Ectodermal cell (in vitro differentiated cells): ENCODE measurements at regions not wholly inside any gene's neighbourhood (a gene's known extent, or its start where the extent isn't known, plus 50 kb on each side); places are given as distances from the start of the nearest gene placed in this dataset.
A peak's percentile ranks its signal among the peaks of the same experiment; 100 is the strongest.
"Not testable (repeated sequence)": the region's sequence is repeated elsewhere in the genome, so short reads cannot be mapped to it uniquely, and the experiment has no call there.

Experiments
- H3K27ac ChIP-seq: 2 replicates; pipeline ENCODE4 v1.7.0; 2013; ENCODE audit warnings: mild to moderate bottlenecking, low read depth, low read length; ENCODE audit not compliant: insufficient read depth, poor library complexity, severe bottlenecking
- H3K27me3 ChIP-seq: 2 replicates; pipeline ENCODE4 v1.7.0; 2013; ENCODE audit warnings: mild to moderate bottlenecking, low read length; ENCODE audit not compliant: insufficient read depth, control insufficient read depth, poor library complexity, severe bottlenecking
- H3K36me3 ChIP-seq: one replicate; pipeline ENCODE4 v1.7.0; 2013; ENCODE audit warnings: low read length; ENCODE audit not compliant: control insufficient read depth, insufficient read depth
- H3K4me1 ChIP-seq: one replicate; pipeline ENCODE4 v1.7.0; 2013; ENCODE audit warnings: low read length; ENCODE audit not compliant: control insufficient read depth, insufficient read depth
- H3K4me3 ChIP-seq: 2 replicates; pipeline ENCODE4 v1.7.0; 2013; ENCODE audit warnings: low read depth, low read length, control low read depth; ENCODE audit not compliant: insufficient read depth
- H3K9me3 ChIP-seq: 2 replicates; pipeline ENCODE4 v1.7.0; 2013; ENCODE audit warnings: mild to moderate bottlenecking, low read length, moderate library complexity; ENCODE audit not compliant: control insufficient read depth
- WGBS, 2 experiments: methylation state at CpG; one replicate each; pipeline ENCODE4 v1.1.7; 2013; ENCODE audit warnings: missing lambda C conversion rate in 2 of 2; 5-methylcytosine and 5-hydroxymethylcytosine counted together

- H3K9me3 ChIP-seq = no peaks in the 10 kb centered on the region
- no peaks in the 10 kb centered on the region for H3K4me1 ChIP-seq
- H3K27me3 ChIP-seq = no peaks in the 10 kb centered on the region
- 100% methylated on average over 2 to 3 of the region's 3 CpGs for WGBS, 2 experiments
- H3K36me3 ChIP-seq = no peaks in the 10 kb centered on the region
- H3K4me3 ChIP-seq = no peak overlapping the region
- H3K27ac ChIP-seq = no peak overlapping the region
Measured at GRCh38 chr5:23930985-23931384, 423.6 kb downstream of the PRDM9 start.

DNA sequence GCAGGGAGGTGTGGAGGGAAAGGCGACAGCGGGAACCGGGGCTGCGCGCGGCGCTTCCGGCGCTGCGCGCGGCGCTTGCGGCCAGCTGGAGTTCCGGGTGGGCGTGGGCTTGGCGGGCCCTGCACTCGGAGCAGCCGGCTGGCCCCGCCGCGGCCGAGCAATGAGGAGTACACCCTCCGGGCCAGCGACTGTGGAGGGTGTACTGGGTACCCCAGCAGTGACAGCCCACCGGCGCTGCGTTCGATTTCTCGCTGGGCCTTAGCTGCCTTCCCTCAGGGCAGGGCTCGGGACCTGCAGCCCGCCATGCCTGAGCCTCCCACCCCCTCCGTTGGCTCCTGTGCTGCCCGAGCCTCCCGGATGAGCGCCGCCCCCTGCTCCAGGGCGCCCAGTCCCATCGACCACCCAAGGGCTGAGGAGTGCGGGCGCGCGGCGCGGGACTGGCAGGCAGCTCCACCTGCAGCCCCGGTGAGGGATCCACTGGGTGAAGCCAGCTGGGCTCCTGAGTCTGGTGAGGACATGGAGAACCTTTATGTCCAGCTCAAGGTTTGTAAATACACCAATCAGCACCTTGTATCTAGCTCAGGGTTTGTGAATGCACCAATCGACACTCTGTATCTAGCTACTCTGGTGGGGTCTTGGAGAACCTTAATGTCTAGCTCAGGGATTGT lies 444.0 kb downstream of the PRDM9 start:
- H3K27me3 ChIP-seq, H3K4me1 ChIP-seq, H3K27ac ChIP-seq, H3K9me3 ChIP-seq, H3K36me3 ChIP-seq: not testable (repeated sequence)
- WGBS, 2 experiments = 78 to 79% methylated on average over 47 of the region's 47 CpGs
- H3K4me3 ChIP-seq = peak overlapping the region; percentile 26

GRCh38 chr5:23963449-23963848 lies 456.0 kb downstream of the PRDM9 start:
- Histone ChIP-seq H3K9me3 (no peaks in the 10 kb centered on the region), H3K4me1 (no peaks in the 10 kb centered on the region), H3K36me3 (no peaks in the 10 kb centered on the region), H3K27me3 (no peaks in the 10 kb centered on the region), H3K27ac (no peak overlapping the region), H3K4me3 (no peak overlapping the region)
- 98 to 100% methylated on average over 4 to 5 of the region's 5 CpGs for WGBS, 2 experiments

DNA sequence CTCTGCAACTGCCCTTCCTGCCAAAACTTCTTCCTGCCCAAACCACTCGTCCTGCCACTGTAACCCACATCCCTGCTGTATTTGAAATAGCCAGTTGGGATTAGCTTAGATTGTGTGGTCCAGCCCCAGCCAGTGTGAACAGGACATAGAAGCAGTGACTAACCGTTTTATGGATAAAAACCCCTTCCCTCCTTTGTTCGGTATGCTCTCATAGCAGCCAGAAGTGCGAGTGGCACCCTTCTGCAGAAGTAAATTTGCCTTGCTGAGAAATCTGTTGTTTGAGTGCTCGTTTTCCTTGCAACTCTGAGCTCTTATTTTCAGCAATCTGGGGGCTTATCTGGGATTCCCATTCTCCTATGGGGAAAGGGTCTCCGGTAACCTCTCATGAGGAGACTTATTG lies 470.0 kb downstream of the PRDM9 start:
- Histone ChIP-seq H3K27ac (no peak overlapping the region), H3K36me3 (no peaks in the 10 kb centered on the region), H3K27me3 (no peaks in the 10 kb centered on the region), H3K4me1 (no peaks in the 10 kb centered on the region), H3K4me3 (no peak overlapping the region), H3K9me3 (peaks cover 10% of the 10 kb centered on the region)
- 92 to 93% methylated on average over 6 of the region's 6 CpGs for WGBS, 2 experiments

DNA sequence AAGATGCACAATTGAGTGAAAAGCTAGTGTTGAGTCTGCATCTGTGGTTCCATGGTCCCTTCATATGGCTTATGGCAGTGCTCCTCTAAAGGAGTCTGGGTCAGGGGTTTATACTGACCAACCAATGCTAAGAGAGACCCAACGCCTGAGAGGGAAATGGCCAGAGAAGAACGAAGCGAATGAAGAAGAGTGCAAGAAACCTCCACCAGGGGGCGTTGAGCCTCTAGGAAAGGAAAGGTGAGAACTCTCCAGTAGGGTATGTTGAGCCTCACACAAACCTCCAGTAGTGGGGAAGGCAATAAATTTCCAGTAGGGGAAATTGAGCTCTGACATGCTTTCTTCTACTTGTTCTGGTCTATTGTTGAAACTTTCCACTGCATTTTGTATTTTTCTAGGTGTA lies 470.6 kb downstream of the PRDM9 start:
- H3K4me1 ChIP-seq = no peaks in the 10 kb centered on the region
- WGBS, 2 experiments = 60 to 63% methylated on average over 4 of the region's 4 CpGs
- no peaks in the 10 kb centered on the region for H3K27me3 ChIP-seq
- H3K36me3 ChIP-seq = no peaks in the 10 kb centered on the region
- no peak overlapping the region for H3K27ac ChIP-seq
- H3K9me3 ChIP-seq = peaks cover 10% of the 10 kb centered on the region
- no peak overlapping the region for H3K4me3 ChIP-seq

DNA sequence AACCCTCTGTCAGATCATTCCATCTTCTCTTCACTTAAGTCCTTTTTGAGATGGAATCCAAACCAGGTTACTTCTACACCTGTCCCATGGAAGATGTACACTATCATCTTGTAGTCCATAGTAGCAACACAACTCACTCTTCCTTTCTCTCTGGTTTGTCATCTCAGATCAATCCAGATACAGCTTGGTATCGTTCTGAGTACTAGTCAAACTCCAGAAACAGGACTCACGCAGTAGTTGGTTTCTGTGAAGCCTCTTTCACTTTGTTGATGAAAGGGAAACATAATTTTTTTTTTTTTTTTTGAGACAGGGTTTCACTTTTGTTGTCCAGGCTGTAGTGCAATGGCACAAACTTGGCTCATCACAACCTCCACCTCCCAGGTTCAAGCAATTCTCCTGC lies 484.0 kb downstream of the PRDM9 start:
- no peaks in the 10 kb centered on the region for H3K9me3 ChIP-seq
- H3K4me3 ChIP-seq = no peak overlapping the region
- 98 to 100% methylated on average over 2 of the region's 2 CpGs for WGBS, 2 experiments
- no peak overlapping the region for H3K27ac ChIP-seq
- no peaks in the 10 kb centered on the region for H3K27me3 ChIP-seq
- H3K36me3 ChIP-seq = no peaks in the 10 kb centered on the region
- no peaks in the 10 kb centered on the region for H3K4me1 ChIP-seq

DNA sequence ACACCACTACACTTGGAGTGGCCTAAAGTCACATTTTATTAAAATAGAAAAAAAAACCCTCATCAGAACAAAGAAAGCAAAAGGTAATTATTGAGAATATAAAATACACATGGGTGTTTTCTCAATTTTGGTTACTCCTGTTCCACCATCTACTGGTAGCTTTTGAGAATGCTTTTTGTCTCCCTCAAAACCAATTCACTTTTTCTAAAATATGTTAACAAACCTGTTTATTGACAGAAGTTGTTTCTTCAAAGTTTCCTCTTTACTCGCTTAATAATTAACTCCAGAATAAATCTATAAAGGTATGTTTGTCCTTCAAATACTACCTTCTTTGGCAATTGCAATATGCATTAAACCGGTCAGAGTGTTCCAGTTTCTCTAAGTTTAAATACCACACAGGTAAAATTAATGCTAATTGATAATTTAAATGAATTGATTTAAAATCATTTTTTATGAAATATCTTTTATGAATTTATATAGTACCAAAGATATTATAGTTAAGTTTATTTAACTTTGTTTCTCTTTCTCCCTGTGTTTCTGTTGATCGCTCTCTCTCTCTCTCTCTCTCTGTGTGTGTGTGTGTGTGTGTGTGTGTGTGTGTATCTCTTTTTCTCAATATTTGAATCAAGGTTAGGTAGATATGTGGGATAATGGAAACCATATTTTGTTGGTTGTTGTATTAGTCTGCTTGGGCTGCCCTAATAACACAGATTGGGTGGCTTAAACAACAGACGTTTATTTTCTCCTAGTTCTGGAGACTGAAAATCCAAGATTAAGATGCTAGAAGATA lies 487.4 kb downstream of the PRDM9 start:
- Histone ChIP-seq H3K4me1 (no peaks in the 10 kb centered on the region), H3K4me3 (no peak overlapping the region), H3K9me3 (no peaks in the 10 kb centered on the region), H3K36me3 (no peaks in the 10 kb centered on the region), H3K27ac (no peak overlapping the region), H3K27me3 (no peaks in the 10 kb centered on the region)
- WGBS, 2 experiments = 89 to 98% methylated on average over 2 of the region's 4 CpGs

DNA sequence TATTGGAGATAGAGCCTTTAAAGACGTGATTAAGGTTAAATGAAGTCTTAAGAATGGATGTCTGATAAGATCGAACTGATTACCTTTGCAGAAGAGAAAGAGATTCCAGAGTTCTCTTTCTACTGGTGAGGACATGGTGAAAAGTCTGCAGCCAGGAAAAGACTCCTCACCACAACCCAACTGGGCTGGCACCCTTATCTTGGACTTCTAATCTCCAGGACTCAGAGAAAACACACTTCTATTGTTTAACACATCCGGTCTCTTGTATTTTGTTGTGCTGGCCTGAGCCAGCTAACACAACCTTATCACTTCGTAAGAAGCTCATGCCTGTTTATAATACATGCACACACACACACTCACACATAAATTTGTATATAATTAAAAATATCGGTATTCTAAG lies 489.1 kb downstream of the PRDM9 start:
- Histone ChIP-seq H3K9me3 (no peaks in the 10 kb centered on the region), H3K36me3 (no peaks in the 10 kb centered on the region), H3K4me3 (no peak overlapping the region), H3K27ac (no peak overlapping the region), H3K27me3 (no peaks in the 10 kb centered on the region), H3K4me1 (no peaks in the 10 kb centered on the region)
- 77 to 82% methylated on average over 4 of the region's 5 CpGs for WGBS, 2 experiments

- Histone ChIP-seq H3K9me3 (no peaks in the 10 kb centered on the region), H3K4me1 (no peaks in the 10 kb centered on the region), H3K36me3 (no peaks in the 10 kb centered on the region), H3K4me3 (no peak overlapping the region), H3K27ac (no peak overlapping the region), H3K27me3 (no peaks in the 10 kb centered on the region)
Measured at GRCh38 chr5:24005384-24005783, 498.0 kb downstream of the PRDM9 start.

GRCh38 chr5:24017710-24018109 lies 510.3 kb downstream of the PRDM9 start:
- WGBS, 2 experiments = 94 to 95% methylated on average over 10 of the region's 10 CpGs
- not testable (repeated sequence) for H3K9me3 ChIP-seq, H3K36me3 ChIP-seq, H3K4me1 ChIP-seq, H3K4me3 ChIP-seq, H3K27ac ChIP-seq, H3K27me3 ChIP-seq
